Body of pancreas (tissue), 4 donors: ENCODE measurements at regions not wholly inside any gene's neighbourhood (a gene's known extent, or its start where the extent isn't known, plus 50 kb on each side); places are given as distances from the start of the nearest gene placed in this dataset.

Experiments used
- ATAC-seq: fragments of 150-250 bp; one replicate; pipeline ENCODE4 v1.9.1; 2016
- DNase-seq, 4 donors: peaks; one replicate each; pipeline ENCODE4 v3.0.0-alpha.2; 2019
- H3K27ac ChIP-seq, 4 donors: fragments of 200-600 bp; sonication (generic); 1 replicate in 3 of 4; 2 replicates in 1 of 4; pipeline versions ENCODE4 v1.5.1 to v1.6.1; 2016 to 2019; ENCODE audit warnings: mild to moderate bottlenecking in 1 of 4, mixed read lengths in 1 of 4, moderate library complexity in 1 of 4
- H3K27me3 ChIP-seq, 2 donors: fragments of 200-600 bp; sonication (generic); one replicate each; pipeline ENCODE4 v1.6.0; 2016; ENCODE audit warnings: mild to moderate bottlenecking in 1 of 2
- H3K36me3 ChIP-seq, 2 donors: fragments of 200-600 bp; sonication (generic); replicated peaks in 1 of 2; 2 replicates each; pipeline ENCODE4 v1.5.1; 2016; ENCODE audit warnings: low read depth in 2 of 2; ENCODE audit not compliant: insufficient read depth in 1 of 2
- H3K4me1 ChIP-seq: fragments of 200-600 bp; sonication (generic); one replicate; pipeline ENCODE4 v1.6.0; 2016
- H3K4me3 ChIP-seq, 2 donors: fragments of 200-600 bp; sonication (generic); 1 replicate in 1 of 2; 2 replicates in 1 of 2; pipeline ENCODE4 v1.5.1; 2016 to 2019
- H3K9me3 ChIP-seq, 3 donors: fragments of 200-600 bp; sonication (generic); 1 replicate in 2 of 3; 2 replicates in 1 of 3; pipeline ENCODE4 v1.5.1; 2016
- CTCF ChIP-seq, 7 experiments: fragments of 450-650 bp in 4 of 7; fragments of 200-600 bp in 3 of 7; sonication (generic) in 3 of 7; IDR thresholded peaks; one replicate each; pipeline ENCODE4 v1.5.1; 2016 to 2019; ENCODE audit warnings: antibody characterized with exemption in 7 of 7
- POLR2A ChIP-seq, 3 donors: fragments of 450-650 bp; IDR thresholded peaks; one replicate each; pipeline ENCODE4 v1.6.1; 2016; ENCODE audit warnings: antibody characterized with exemption in 3 of 3, mild to moderate bottlenecking in 2 of 3
- WGBS, 2 donors: methylation state at CpG; one replicate each; pipeline ENCODE4 v1.1.5; 2017; 5-methylcytosine and 5-hydroxymethylcytosine counted together
- intact Hi-C: fragments of 100-400 bp; cut with DNase I; formaldehyde crosslinking; loops from one replicate; pipeline ENCODE4 v1.15.1; 2023

DNA sequence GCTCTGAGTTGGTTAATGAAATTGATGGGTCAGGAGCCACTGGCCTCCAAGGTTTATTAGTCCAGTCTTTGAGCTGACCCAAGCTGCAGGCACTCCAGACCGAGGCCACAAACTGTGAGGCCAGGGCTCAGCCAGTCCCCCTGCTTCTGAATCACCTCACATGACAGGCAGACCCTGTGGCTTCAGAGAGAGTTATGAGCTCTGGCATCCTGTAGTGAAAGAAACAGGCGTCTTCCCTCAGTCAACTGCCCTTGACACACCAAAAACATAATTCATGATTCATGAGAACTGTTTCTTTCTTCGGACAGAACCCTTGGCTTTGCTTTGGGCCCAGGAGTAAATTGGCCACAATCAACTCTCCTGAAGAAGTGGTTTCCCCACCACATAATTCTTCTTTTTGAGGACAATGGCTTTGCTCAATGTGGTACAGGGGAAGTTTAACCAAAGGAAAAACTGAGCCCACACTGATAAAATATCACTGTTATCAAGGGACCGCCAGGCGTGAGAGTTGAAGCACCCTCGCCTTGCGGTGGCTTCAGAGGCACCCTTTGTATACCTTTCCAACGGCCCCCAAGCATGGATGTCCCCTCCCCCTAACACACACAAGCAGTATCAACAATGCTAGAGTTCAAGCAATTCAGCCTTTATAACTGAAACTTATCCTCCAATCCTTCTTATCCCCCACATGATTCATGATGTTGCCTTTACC, 226.9 kb downstream of the CYRIA start:
- H3K27me3 ChIP-seq = no peaks in the 10 kb centered on the region
- H3K27ac ChIP-seq = no peak overlapping the region
- H3K36me3 ChIP-seq = no peaks in the 10 kb centered on the region
- WGBS, 2 donors = 57 to 68% methylated on average over 8 of the region's 8 CpGs
- no peak overlapping the region for H3K4me3 ChIP-seq
- ATAC-seq (no peak), DNase-seq (no peak)
- H3K4me1 ChIP-seq = no peaks in the 10 kb centered on the region
- intact Hi-C loops = no loop called here
- no peaks in the 10 kb centered on the region for H3K9me3 ChIP-seq
- no peak for TF ChIP-seq POLR2A (IDR thresholded peaks at IDR 0.05)
- no peak for TF ChIP-seq CTCF (IDR thresholded peaks at IDR 0.05)

DNA sequence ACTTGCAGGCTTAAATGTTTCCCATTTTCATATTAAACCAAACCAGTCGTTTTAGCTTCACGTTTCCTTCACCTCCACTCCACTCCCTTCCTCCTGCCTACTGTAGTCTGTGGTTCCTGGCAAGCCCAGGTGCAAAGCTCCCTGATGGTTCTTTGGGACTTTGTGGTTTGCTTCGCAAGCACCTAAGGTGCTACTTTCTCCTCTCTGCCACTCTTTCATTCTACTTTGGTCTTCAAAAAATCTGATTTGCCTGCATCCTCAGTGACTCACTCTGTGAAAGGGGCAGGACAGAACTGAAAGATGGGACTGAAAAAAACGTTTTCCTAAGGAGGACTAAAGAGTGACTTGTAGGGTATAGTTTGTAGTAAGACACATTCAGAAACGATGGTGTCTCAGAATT, 228.4 kb downstream of the CYRIA start:
- intact Hi-C loops = no loop called here
- Histone ChIP-seq H3K4me3 (no peak overlapping the region), H3K4me1 (no peaks in the 10 kb centered on the region), H3K27me3 (no peaks in the 10 kb centered on the region), H3K36me3 (no peaks in the 10 kb centered on the region), H3K9me3 (no peaks in the 10 kb centered on the region), H3K27ac (no peak overlapping the region)
- 45 to 47% methylated on average over 5 of the region's 5 CpGs for WGBS, 2 donors
- ATAC-seq = no peak
- no peak for DNase-seq
- TF ChIP-seq POLR2A (IDR thresholded peaks at IDR 0.05) = no peak
- TF ChIP-seq CTCF (IDR thresholded peaks at IDR 0.05) = no peak

DNA sequence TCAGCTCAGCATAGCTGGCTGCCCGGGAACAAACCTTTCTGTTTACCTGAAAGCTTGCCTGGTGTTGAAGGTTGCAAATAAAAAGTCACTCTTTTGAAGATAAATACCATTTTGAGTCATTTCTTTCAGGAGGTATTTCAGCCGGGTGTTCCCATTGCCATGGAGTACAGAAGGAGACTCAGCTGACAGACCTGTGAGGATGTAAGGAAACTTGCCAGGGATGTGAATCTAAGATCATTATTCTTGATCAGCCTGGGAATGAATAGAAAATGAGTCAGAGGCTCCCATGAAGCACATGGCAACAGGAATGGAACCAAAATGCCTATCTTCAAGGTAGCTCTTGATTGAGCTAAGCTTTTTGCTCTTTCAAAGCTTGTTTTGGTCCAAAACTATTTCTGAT, 231.2 kb downstream of the CYRIA start:
- TF ChIP-seq POLR2A (IDR thresholded peaks at IDR 0.05) (no peak), CTCF (IDR thresholded peaks at IDR 0.05) (no peak)
- 33 to 41% methylated on average over 2 of the region's 2 CpGs for WGBS, 2 donors

GRCh38 chr2:16430846-16431245, 234.8 kb downstream of the CYRIA start:
- Histone ChIP-seq H3K9me3 (no peaks in the 10 kb centered on the region), H3K4me1 (peaks cover 7% of the 10 kb centered on the region), H3K27me3 (no peaks in the 10 kb centered on the region), H3K27ac (no peak overlapping the region), H3K4me3 (no peak overlapping the region), H3K36me3 (no peaks in the 10 kb centered on the region)
- 74 to 83% methylated on average over 3 of the region's 3 CpGs for WGBS, 2 donors
- no peak for DNase-seq
- no peak for ATAC-seq
- intact Hi-C loops = no loop called here
- TF ChIP-seq CTCF (IDR thresholded peaks at IDR 0.05) = no peak
- no peak for TF ChIP-seq POLR2A (IDR thresholded peaks at IDR 0.05)

More for the DNA sequence above, 231.2 kb downstream of the CYRIA start:
- no peak for ATAC-seq
- Histone ChIP-seq H3K9me3 (no peaks in the 10 kb centered on the region), H3K36me3 (no peaks in the 10 kb centered on the region), H3K27me3 (no peaks in the 10 kb centered on the region), H3K27ac (no peak overlapping the region), H3K4me3 (no peak overlapping the region), H3K4me1 (no peaks in the 10 kb centered on the region)
- intact Hi-C loops = no loop called here
- DNase-seq = no peak
